GM18508 (cell line): ENCODE measurements at regions not wholly inside any gene's neighbourhood (a gene's known extent, or its start where the extent isn't known, plus 50 kb on each side); places are given as distances from the start of the nearest gene placed in this dataset.
A peak's percentile ranks its signal among the peaks of the same experiment; 100 is the strongest.

Experiments
- ATAC-seq: cut with Tn5 transposase; IDR thresholded peaks from one replicate; pipeline ENCODE4 v1.9.1; 2021; ENCODE audit warnings: moderate number of reproducible peaks; ENCODE audit not compliant: insufficient read depth, unreplicated experiment

GRCh38 chr20:40195742-40196141 is 493.3 kb downstream of the MAFB start:
- ATAC-seq, result no peak

- no peak for ATAC-seq
Observed at GRCh38 chr20:40192529-40192928, 496.5 kb downstream of the MAFB start.

DNA sequence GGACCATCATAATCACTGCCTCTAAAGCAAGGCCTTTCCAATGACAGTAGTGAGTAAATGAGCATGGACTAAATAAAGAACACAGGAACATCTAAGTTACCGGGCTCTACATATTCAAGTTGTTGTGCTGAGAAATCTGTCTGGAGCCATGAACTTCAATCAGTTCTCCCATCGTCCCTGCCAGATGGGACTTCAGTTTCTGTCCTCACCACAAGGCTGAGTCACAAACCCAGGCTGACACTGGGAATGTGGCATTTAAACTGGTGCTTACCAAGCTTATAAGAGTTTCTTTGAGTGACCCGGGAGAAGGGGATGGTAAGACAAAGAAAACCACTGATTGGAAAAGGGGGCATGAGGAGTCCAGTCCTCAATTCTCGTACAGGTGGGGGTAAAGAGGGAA is 497.0 kb downstream of the MAFB start:
- no peak for ATAC-seq

DNA sequence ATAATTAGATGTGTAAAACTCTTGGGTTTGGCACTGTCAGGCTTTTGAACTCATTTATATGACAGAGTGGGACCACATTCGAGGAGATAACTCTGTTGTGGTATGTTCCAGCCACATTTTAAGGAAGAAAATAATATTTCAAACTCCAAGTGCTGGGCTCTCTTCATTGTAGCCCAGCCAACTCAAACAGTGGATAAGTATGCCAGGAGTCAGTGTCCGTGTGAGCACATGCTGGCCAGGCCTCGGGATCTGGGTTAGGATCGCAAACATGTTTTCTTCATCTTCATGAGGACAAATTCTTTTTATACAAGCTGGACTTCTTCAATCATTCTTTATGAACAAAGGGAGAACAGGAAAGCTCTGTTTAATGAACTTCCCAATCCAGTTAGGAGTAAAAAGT is 497.5 kb downstream of the MAFB start:
- ATAC-seq, result no peak

DNA sequence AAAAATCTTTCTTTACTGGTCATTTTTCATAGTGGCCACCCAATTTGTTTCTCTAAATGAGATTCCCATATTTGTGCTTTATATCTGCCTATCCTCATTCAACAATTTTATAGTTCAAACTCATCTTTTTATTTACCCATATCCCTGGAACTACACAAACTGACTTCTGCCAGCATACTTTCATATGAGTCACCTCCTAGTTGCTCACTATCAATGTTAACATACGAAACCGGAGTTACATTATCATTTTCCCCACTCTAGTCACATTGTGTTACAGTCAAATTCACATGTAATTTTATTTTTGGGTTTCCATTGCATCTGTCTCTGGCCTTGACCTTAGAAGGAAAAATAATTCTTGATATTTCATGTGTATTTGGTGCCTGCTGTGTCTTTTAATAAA is 499.4 kb downstream of the MAFB start:
- ATAC-seq, result no peak

DNA sequence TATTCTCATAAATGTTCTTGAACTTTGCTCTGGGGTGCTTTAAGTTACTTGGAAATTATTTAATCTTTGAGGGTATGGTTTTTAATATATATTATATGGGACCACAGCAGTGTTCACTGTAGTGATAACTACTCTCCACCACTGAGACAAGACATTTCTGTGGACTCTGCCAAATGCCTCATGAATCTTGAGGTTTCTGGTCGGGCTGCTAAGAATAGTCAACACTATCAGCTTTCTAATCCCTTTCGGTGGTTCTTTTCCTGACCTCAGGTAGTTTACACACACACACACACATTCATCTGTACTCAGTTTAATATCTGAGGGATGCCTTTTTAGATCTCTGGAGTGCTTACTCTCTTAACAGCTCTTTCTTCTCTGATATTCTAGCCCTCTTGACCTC is 500.7 kb downstream of the MAFB start:
- no peak for ATAC-seq

GRCh38 chr20:40186826-40187225 is 502.2 kb downstream of the MAFB start:
- no peak for ATAC-seq

- no peak for ATAC-seq
Observed at GRCh38 chr20:40181676-40182075, 507.4 kb downstream of the MAFB start.

GRCh38 chr20:40176098-40176841 is 512.8 kb downstream of the MAFB start:
- ATAC-seq, result no peak

DNA sequence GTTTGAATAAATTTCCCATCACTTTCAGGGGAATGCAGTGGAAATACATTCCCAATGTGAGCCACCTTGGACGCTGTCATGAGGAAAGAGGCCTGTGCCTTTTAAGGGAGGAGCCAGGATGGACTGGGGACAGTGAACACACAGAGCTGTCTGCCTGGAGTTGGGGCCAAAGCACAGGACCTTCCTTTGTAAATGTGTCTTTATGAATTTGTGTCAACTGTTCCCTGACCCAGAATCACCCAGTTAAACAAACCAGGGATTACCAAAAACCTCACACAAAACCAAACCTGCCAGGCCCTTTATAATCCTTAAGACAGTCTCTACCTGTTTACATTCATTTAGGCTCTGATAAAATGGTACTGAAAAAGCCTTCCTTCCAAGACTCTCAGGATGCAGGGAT is 513.7 kb downstream of the MAFB start:
- ATAC-seq, result no peak

- ATAC-seq, result no peak
Observed at GRCh38 chr20:40173872-40174271, 515.2 kb downstream of the MAFB start.

GRCh38 chr20:40168981-40169620 is 519.9 kb downstream of the MAFB start:
- ATAC-seq, result no peak

- ATAC-seq, result no peak
Observed at GRCh38 chr20:40161391-40161790, 527.6 kb downstream of the MAFB start.

GRCh38 chr20:40160097-40160550 is 528.9 kb downstream of the MAFB start:
- no peak for ATAC-seq

- no peak for ATAC-seq
Observed at GRCh38 chr20:40159276-40159675, 529.8 kb downstream of the MAFB start.

DNA sequence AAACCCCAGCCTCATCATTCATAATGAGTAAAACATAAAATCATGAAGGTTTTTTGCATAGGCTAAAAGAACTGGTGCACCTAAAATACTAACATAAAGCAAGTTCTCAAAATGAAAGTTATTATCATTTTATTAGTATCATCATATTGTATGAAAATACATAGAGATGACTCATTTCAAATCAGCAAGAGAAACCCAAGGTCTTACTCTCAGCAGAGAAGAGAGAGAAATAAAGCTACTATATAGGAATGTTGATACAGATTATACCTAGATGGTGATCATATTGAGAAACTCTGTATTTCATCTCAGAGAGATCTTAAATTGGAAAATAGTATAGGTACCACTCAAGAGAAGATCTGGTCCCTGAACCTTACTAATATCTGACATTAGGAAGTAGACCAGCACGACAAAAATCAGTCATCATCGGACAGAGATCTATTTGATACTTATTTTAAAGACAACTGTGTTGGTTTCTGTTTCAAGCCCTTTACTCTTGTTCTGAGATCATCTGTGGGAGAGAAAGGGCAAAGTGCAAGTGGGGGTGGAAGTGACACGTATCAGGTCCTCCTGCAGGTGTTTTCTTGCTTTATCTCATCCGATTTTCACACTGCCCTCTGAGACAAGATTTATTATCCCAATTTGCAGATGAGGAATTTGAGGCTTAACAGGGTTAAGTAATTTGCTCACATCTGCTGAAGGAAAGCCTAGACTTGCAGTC is 532.3 kb downstream of the MAFB start:
- ATAC-seq, result peak; percentile 80

DNA sequence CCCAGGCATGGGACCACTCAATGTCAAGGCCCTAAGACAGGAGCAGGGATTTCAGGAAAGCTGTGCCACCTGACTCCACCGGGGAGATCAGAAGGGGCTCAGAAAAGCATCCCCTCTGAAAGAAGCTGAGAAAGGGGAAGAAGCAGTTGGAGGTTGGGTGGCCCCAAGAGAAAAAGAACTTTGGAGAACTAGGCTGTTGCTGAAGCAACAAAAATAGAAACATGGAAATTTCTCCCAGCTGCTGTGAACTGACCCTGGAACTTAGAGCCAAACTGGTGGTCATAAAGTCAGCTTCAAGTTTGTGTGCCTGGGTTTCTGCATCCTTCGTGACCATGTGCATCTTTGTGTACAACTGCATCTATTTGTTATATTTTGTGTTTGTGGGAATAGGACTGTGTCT is 534.5 kb downstream of the MAFB start:
- ATAC-seq, result no peak

- ATAC-seq, result no peak
Observed at GRCh38 chr20:40148886-40149285, 540.1 kb downstream of the MAFB start.

DNA sequence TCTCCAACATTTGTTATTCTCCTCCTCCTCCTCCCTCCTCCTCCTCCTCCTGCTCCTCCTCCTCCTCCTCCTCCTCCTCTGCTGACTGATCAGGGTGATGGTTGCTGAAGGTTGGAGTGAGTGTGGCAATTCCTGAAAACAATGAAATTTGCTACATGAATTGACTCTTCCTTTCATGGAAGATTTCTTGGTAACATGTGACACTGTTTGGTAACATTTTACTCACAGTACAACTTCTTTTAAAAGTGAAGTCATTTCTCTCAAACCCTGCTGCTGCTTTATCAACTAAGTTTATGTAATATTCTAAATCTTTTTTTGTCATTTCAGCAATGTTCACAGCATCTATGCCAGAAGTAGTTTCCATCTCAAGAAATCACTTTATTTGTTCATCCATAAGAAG is 543.0 kb downstream of the MAFB start:
- ATAC-seq, result no peak

- ATAC-seq, result no peak
Observed at GRCh38 chr20:40144581-40144980, 544.5 kb downstream of the MAFB start.

- ATAC-seq, result no peak
Observed at GRCh38 chr20:40134176-40134575, 554.9 kb downstream of the MAFB start.
